ENCODE measurements at regions not wholly inside any gene's neighbourhood (a gene's known extent, or its start where the extent isn't known, plus 50 kb on each side); places are given as distances from the start of the nearest gene placed in this dataset.

- DNase-seq (ENCODE audit: low read depth in 1 of 2, low spot score in 1 of 2), result no peak
These were observed 65.5 kb upstream of the BHLHE23 start for GRCh38 chr20:63072231-63072791.

- DNase-seq (ENCODE audit: low read depth in 1 of 2, low spot score in 1 of 2), result no peak
These were observed 64.9 kb upstream of the BHLHE23 start for GRCh38 chr20:63071541-63072181.

- no peak for DNase-seq (ENCODE audit: low read depth in 1 of 2, low spot score in 1 of 2)
These were observed 64.2 kb upstream of the BHLHE23 start for GRCh38 chr20:63070771-63071540.

GRCh38 chr20:63070301-63070625, 63.5 kb upstream of the BHLHE23 start:
- no peak for DNase-seq (ENCODE audit: low read depth in 1 of 2, low spot score in 1 of 2)

GRCh38 chr20:63068711-63069367, 62.1 kb upstream of the BHLHE23 start:
- DNase-seq (ENCODE audit: low read depth in 1 of 2, low spot score in 1 of 2), result no peak

- no peak for DNase-seq (ENCODE audit: low read depth in 1 of 2, low spot score in 1 of 2)
These were observed 61.2 kb upstream of the BHLHE23 start for GRCh38 chr20:63067721-63068560.

- DNase-seq (ENCODE audit: low read depth in 1 of 2, low spot score in 1 of 2), result no peak
These were observed 60.5 kb upstream of the BHLHE23 start for GRCh38 chr20:63067266-63067635.

- DNase-seq (ENCODE audit: low read depth in 1 of 2, low spot score in 1 of 2), result no peak
These were observed 59.9 kb upstream of the BHLHE23 start for GRCh38 chr20:63066506-63067265.

- no peak for DNase-seq (ENCODE audit: low read depth in 1 of 2, low spot score in 1 of 2)
These were observed 59.1 kb upstream of the BHLHE23 start for GRCh38 chr20:63065911-63066310.

GRCh38 chr20:63064745-63065711, 58.3 kb upstream of the BHLHE23 start:
- DNase-seq (ENCODE audit: low read depth in 1 of 2, low spot score in 1 of 2), result no peak

GRCh38 chr20:63064310-63064709, 57.5 kb upstream of the BHLHE23 start:
- DNase-seq (ENCODE audit: low read depth in 1 of 2, low spot score in 1 of 2), result peak in 1 of 2 donors; percentile 0

GRCh38 chr20:63062188-63063140, 55.7 kb upstream of the BHLHE23 start:
- no peak for DNase-seq (ENCODE audit: low read depth in 1 of 2, low spot score in 1 of 2)

GRCh38 chr20:63061771-63062100, 55.0 kb upstream of the BHLHE23 start:
- no peak for DNase-seq (ENCODE audit: low read depth in 1 of 2, low spot score in 1 of 2)

GRCh38 chr20:63061051-63061770, 54.4 kb upstream of the BHLHE23 start:
- DNase-seq (ENCODE audit: low read depth in 1 of 2, low spot score in 1 of 2), result no peak

GRCh38 chr20:63060057-63060991, 53.6 kb upstream of the BHLHE23 start:
- DNase-seq (ENCODE audit: low read depth in 1 of 2, low spot score in 1 of 2), result no peak

GRCh38 chr20:63059684-63060056, 52.9 kb upstream of the BHLHE23 start:
- DNase-seq (ENCODE audit: low read depth in 1 of 2, low spot score in 1 of 2), result no peak
